Dedifferentiated amniotic fluid mesenchymal stem cell (primary cell): ENCODE measurements at regions not wholly inside any gene's neighbourhood (a gene's known extent, or its start where the extent isn't known, plus 50 kb on each side); places are given as distances from the start of the nearest gene placed in this dataset.

Source experiments
- DNase-seq: peaks from one replicate; pipeline ENCODE4 v3.0.0-alpha.2; 2016; ENCODE audit errors: extremely low spot score

- DNase-seq = no peak
These were observed 301.0 kb downstream of the NDFIP2 start for GRCh38 chr13:79781829-79782540.

- no peak for DNase-seq
These were observed 299.3 kb downstream of the NDFIP2 start for GRCh38 chr13:79780240-79780639.

- peak; percentile 22 for DNase-seq
These were observed 298.8 kb downstream of the NDFIP2 start for GRCh38 chr13:79779761-79780160.

GRCh38 chr13:79778741-79779460 is 297.9 kb downstream of the NDFIP2 start:
- no peak for DNase-seq

GRCh38 chr13:79777504-79777903 is 296.5 kb downstream of the NDFIP2 start:
- no peak for DNase-seq

- peak; percentile 57 for DNase-seq
These were observed 295.8 kb downstream of the NDFIP2 start for GRCh38 chr13:79776531-79777295.

- DNase-seq = peak; percentile 71
These were observed 294.9 kb downstream of the NDFIP2 start for GRCh38 chr13:79775830-79776229.

- no peak for DNase-seq
These were observed 291.9 kb downstream of the NDFIP2 start for GRCh38 chr13:79772811-79773210.

GRCh38 chr13:79771493-79771892 is 290.5 kb downstream of the NDFIP2 start:
- DNase-seq = no peak

- DNase-seq = no peak
These were observed 289.1 kb downstream of the NDFIP2 start for GRCh38 chr13:79770056-79770455.

- no peak for DNase-seq
These were observed 286.2 kb downstream of the NDFIP2 start for GRCh38 chr13:79767126-79767525.

GRCh38 chr13:79765331-79765730 is 284.4 kb downstream of the NDFIP2 start:
- DNase-seq = no peak

GRCh38 chr13:79749984-79750551 is 269.1 kb downstream of the NDFIP2 start:
- DNase-seq = peak; percentile 71

- DNase-seq = no peak
These were observed 268.6 kb downstream of the NDFIP2 start for GRCh38 chr13:79749566-79749965.

- DNase-seq = no peak
These were observed 264.1 kb downstream of the NDFIP2 start for GRCh38 chr13:79745081-79745480.

- DNase-seq = no peak
These were observed 262.0 kb downstream of the NDFIP2 start for GRCh38 chr13:79742923-79743322.

GRCh38 chr13:79740991-79741390 is 260.0 kb downstream of the NDFIP2 start:
- DNase-seq = peak; percentile 48

- no peak for DNase-seq
These were observed 255.4 kb downstream of the NDFIP2 start for GRCh38 chr13:79736356-79736755.

- DNase-seq = no peak
These were observed 254.3 kb downstream of the NDFIP2 start for GRCh38 chr13:79735228-79735627.

GRCh38 chr13:79727086-79727485 is 246.1 kb downstream of the NDFIP2 start:
- no peak for DNase-seq

GRCh38 chr13:79725841-79726240 is 244.9 kb downstream of the NDFIP2 start:
- peak; percentile 20 for DNase-seq
